Chondrocyte (in vitro differentiated cells): ENCODE measurements at regions not wholly inside any gene's neighbourhood (a gene's known extent, or its start where the extent isn't known, plus 50 kb on each side); places are given as distances from the start of the nearest gene placed in this dataset.

ENCODE experiments used
- DNase-seq: peaks from one replicate; pipeline ENCODE4 v3.0.0; 2021; ENCODE audit warnings: mixed read lengths, low spot score
- H3K27ac Mint-ChIP-seq: one replicate; pipeline ENCODE4 v1.8.0; 2021; ENCODE audit warnings: mild to moderate bottlenecking, moderate library complexity, mixed read lengths; ENCODE audit not compliant: unreplicated experiment
- H3K27me3 Mint-ChIP-seq: 2 replicates; pipeline ENCODE4 v1.8.0; 2021; ENCODE audit warnings: low read depth, mixed read lengths
- H3K36me3 Mint-ChIP-seq: 2 replicates; pipeline ENCODE4 v1.8.0; 2021; ENCODE audit warnings: low read depth, mixed read lengths
- H3K4me1 Mint-ChIP-seq: 2 replicates; pipeline ENCODE4 v1.8.0; 2021; ENCODE audit warnings: low read depth, mild to moderate bottlenecking, mixed read lengths
- H3K4me3 Mint-ChIP-seq: one replicate; pipeline ENCODE4 v1.8.0; 2021; ENCODE audit warnings: mild to moderate bottlenecking, moderate library complexity, mixed read lengths; ENCODE audit not compliant: unreplicated experiment
- H3K9me3 Mint-ChIP-seq: 2 replicates; pipeline ENCODE4 v1.8.0; 2021; ENCODE audit warnings: low read depth, mixed read lengths
- CTCF ChIP-seq: fragments of 200-600 bp; sonication (generic); IDR thresholded peaks from 2 replicates; pipeline ENCODE4 v1.5.0; 2021; ENCODE audit warnings: antibody characterized with exemption, mild to moderate bottlenecking, moderate library complexity

- no peak for TF ChIP-seq CTCF
- no peaks in the 10 kb centered on the region for H3K36me3 Mint-ChIP-seq
- no peaks in the 10 kb centered on the region for H3K4me1 Mint-ChIP-seq
- no peak overlapping the region for H3K4me3 Mint-ChIP-seq
- H3K27ac Mint-ChIP-seq: no peak overlapping the region
- DNase-seq: no peak
- H3K27me3 Mint-ChIP-seq: peaks cover 58% of the 10 kb centered on the region
- no peaks in the 10 kb centered on the region for H3K9me3 Mint-ChIP-seq
Measured at GRCh38 chr11:71349627-71350026, 97.2 kb upstream of the SHANK2 start.

DNA sequence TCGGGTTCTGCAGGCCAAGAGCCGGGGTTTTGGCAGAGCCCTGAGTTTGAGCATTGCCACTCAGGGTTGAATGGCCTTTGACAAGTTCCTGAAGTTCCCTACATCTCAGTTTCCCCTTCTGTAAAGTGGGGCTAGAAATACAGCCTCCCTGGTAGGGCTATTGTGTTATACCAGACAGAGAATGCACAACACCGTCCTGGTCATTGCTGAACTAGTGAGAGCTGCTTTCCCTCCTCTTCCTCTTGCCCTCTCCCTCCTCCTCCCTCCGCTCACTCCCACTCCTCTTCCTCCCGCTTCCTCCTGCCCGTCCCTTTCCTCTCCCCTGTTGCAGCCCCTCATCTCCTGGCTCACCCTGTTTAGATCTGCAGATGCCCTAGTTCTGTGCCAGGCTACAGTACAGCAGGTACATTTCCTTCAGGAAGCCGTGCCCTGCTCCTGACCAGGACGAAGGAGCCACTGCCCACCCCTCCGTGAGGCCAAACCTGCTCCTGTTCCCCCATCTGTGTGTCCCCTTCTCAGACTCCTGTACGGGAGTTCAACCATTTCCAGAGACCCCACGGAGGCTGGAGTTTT, 91.5 kb upstream of the SHANK2 start:
- H3K4me3 Mint-ChIP-seq: no peak overlapping the region
- peak; percentile 53 for TF ChIP-seq CTCF
- no peaks in the 10 kb centered on the region for H3K9me3 Mint-ChIP-seq
- H3K27ac Mint-ChIP-seq: no peak overlapping the region
- no peak for DNase-seq
- no peaks in the 10 kb centered on the region for H3K4me1 Mint-ChIP-seq
- peaks cover 84% of the 10 kb centered on the region for H3K27me3 Mint-ChIP-seq
- H3K36me3 Mint-ChIP-seq: no peaks in the 10 kb centered on the region

DNA sequence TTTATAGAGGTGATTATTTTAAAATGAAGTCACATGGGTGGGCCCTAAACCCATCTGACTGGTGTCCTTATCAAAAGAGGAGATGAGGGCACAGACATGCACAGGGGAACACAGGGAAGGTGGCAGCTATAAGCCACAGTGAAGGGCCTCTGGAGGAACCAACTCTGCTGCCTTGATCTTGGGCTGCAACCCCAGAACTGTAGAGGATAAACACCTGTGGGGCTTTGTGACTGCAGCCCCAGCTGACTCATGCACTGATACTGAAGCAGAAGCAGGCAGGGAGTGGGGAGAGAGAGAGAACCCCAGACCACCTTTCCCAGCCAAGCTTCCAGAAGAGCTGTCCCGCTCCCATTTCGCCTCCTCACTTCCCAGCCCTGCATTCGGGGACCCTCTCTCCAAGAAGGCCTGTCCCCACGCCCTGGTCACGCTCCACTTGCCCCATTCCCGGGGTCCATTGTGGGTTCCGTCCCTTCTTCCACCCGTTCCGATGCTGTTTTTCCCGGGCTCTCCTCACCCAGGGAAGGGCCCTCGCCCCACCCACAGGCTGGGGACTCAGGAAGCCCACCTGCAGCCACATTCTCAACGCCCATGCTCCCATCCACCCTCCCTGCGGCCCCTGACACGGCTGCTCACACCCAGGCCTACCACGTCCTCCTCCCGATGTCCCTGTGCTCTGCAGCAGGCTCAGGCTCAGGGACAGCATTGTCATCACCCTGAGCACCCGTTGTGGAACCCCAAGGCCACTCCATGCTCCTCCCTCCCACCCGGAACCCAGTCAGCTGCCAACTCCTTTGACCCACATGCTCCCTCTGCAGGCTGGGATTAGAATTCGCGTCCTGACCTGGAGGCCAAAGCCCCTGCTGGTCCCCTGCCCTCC, 90.8 kb upstream of the SHANK2 start:
- H3K4me1 Mint-ChIP-seq: no peaks in the 10 kb centered on the region
- no peak overlapping the region for H3K4me3 Mint-ChIP-seq
- peaks cover 82% of the 10 kb centered on the region for H3K27me3 Mint-ChIP-seq
- H3K9me3 Mint-ChIP-seq: no peaks in the 10 kb centered on the region
- DNase-seq: no peak
- H3K36me3 Mint-ChIP-seq: no peaks in the 10 kb centered on the region
- peak; percentile 78 for TF ChIP-seq CTCF
- no peak overlapping the region for H3K27ac Mint-ChIP-seq

- H3K9me3 Mint-ChIP-seq: no peaks in the 10 kb centered on the region
- H3K27ac Mint-ChIP-seq: no peak overlapping the region
- TF ChIP-seq CTCF: no peak
- peaks cover 80% of the 10 kb centered on the region for H3K27me3 Mint-ChIP-seq
- H3K36me3 Mint-ChIP-seq: no peaks in the 10 kb centered on the region
- no peak for DNase-seq
- no peak overlapping the region for H3K4me3 Mint-ChIP-seq
- H3K4me1 Mint-ChIP-seq: no peaks in the 10 kb centered on the region
Measured at GRCh38 chr11:71342116-71342515, 89.7 kb upstream of the SHANK2 start.

DNA sequence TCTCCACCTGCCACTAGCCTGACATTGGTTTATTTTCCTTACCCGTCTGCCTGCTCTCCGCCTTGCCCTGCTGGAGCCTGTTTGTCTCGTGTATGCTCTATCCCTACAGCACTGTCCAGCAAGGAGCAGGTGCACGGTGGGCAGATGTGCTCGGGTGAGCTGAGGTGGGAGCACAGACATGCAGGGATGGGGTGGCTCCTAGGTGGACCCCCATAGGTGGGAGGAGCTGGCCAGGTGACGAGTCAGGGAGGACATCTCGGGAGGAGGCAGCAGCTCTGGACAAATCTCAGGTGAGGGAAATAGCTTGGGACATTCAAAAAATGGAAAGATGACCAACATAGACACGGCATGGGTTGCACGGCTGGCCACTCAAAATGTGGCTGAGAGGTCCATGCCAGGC, 89.2 kb upstream of the SHANK2 start:
- no peak for TF ChIP-seq CTCF
- Mint-ChIP-seq H3K27ac (no peak overlapping the region), H3K9me3 (no peaks in the 10 kb centered on the region), H3K36me3 (no peaks in the 10 kb centered on the region), H3K4me1 (no peaks in the 10 kb centered on the region), H3K27me3 (peaks cover 81% of the 10 kb centered on the region), H3K4me3 (no peak overlapping the region)
- no peak for DNase-seq
